Ishikawa (cell line): ENCODE measurements at regions not wholly inside any gene's neighbourhood (a gene's known extent, or its start where the extent isn't known, plus 50 kb on each side); places are given as distances from the start of the nearest gene placed in this dataset.

Experiments used
- CREB1 ChIP-seq: IDR thresholded peaks from 2 replicates; pipeline ENCODE4 v1.6.1; 2012; ENCODE audit warnings: low read depth
- EGR1 ChIP-seq: IDR thresholded peaks from 2 replicates; pipeline ENCODE4 v1.6.1; 2012
- EP300 ChIP-seq: IDR thresholded peaks from 2 replicates; pipeline ENCODE4 v1.6.1; 2012; ENCODE audit warnings: borderline replicate concordance
- FOXM1 ChIP-seq: IDR thresholded peaks from 2 replicates; pipeline ENCODE4 v1.6.1; 2012; ENCODE audit warnings: low read depth, borderline replicate concordance
- NFIC ChIP-seq: IDR thresholded peaks from 2 replicates; pipeline ENCODE4 v1.6.1; 2012
- RAD21 ChIP-seq: IDR thresholded peaks from 2 replicates; pipeline ENCODE4 v1.6.1; 2012; ENCODE audit warnings: low read depth
- TAF1 ChIP-seq: IDR thresholded peaks from 2 replicates; pipeline ENCODE4 v1.6.1; 2012; ENCODE audit warnings: low read depth, mild to moderate bottlenecking
- YY1 ChIP-seq: IDR thresholded peaks from 2 replicates; pipeline ENCODE4 v1.6.1; 2012; ENCODE audit warnings: low read depth
- ZBTB7A ChIP-seq: IDR thresholded peaks from 2 replicates; pipeline ENCODE4 v1.6.1; 2012; ENCODE audit warnings: low read depth
- TF ChIP-seq, protein P1 (sequence below): IDR thresholded peaks from 2 replicates; pipeline ENCODE4 v1.6.1; 2012
- TF ChIP-seq, protein P2 (sequence below): IDR thresholded peaks from 2 replicates; pipeline ENCODE4 v1.6.1; 2012; ENCODE audit warnings: low read depth, mild to moderate bottlenecking
- TF ChIP-seq, protein P3 (sequence below): IDR thresholded peaks from 2 replicates; pipeline ENCODE4 v1.6.1; 2012

DNA sequence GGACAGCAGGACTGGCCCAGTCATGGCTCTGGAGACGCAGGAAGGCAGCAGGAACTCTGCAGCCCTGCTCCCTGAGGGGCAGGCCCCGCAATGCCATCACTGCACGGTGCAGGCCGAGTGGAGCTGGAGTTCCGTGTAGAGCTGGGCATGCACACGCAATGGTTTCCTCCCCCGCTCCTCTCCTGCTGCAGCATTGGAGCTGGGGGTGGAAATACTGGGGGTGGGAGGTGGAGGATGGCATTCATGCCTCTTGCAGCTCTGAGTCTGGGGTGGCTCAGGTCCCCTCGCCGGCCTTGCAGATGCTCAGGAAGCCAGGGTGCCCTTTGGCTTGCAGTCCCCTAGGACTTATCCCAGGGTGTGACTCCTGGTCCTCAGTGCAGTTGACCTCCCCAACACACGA lies 78.3 kb upstream of the ASB18 start:
- TF ChIP-seq, protein P1, sequence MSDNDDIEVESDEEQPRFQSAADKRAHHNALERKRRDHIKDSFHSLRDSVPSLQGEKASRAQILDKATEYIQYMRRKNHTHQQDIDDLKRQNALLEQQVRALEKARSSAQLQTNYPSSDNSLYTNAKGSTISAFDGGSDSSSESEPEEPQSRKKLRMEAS = no peak
- TF ChIP-seq ZBTB7A = no peak
- TF ChIP-seq TAF1 = no peak
- no peak for TF ChIP-seq EP300
- no peak for TF ChIP-seq CREB1
- TF ChIP-seq FOXM1 = no peak
- TF ChIP-seq RAD21 = no peak
- TF ChIP-seq, protein P2, sequence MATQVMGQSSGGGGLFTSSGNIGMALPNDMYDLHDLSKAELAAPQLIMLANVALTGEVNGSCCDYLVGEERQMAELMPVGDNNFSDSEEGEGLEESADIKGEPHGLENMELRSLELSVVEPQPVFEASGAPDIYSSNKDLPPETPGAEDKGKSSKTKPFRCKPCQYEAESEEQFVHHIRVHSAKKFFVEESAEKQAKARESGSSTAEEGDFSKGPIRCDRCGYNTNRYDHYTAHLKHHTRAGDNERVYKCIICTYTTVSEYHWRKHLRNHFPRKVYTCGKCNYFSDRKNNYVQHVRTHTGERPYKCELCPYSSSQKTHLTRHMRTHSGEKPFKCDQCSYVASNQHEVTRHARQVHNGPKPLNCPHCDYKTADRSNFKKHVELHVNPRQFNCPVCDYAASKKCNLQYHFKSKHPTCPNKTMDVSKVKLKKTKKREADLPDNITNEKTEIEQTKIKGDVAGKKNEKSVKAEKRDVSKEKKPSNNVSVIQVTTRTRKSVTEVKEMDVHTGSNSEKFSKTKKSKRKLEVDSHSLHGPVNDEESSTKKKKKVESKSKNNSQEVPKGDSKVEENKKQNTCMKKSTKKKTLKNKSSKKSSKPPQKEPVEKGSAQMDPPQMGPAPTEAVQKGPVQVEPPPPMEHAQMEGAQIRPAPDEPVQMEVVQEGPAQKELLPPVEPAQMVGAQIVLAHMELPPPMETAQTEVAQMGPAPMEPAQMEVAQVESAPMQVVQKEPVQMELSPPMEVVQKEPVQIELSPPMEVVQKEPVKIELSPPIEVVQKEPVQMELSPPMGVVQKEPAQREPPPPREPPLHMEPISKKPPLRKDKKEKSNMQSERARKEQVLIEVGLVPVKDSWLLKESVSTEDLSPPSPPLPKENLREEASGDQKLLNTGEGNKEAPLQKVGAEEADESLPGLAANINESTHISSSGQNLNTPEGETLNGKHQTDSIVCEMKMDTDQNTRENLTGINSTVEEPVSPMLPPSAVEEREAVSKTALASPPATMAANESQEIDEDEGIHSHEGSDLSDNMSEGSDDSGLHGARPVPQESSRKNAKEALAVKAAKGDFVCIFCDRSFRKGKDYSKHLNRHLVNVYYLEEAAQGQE = no peak
- no peak for TF ChIP-seq YY1
- no peak for TF ChIP-seq NFIC
- no peak for TF ChIP-seq EGR1
- TF ChIP-seq, protein P3, sequence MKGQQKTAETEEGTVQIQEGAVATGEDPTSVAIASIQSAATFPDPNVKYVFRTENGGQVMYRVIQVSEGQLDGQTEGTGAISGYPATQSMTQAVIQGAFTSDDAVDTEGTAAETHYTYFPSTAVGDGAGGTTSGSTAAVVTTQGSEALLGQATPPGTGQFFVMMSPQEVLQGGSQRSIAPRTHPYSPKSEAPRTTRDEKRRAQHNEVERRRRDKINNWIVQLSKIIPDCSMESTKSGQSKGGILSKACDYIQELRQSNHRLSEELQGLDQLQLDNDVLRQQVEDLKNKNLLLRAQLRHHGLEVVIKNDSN = no peak
